GM23248 (cell line): ENCODE measurements at regions not wholly inside any gene's neighbourhood (a gene's known extent, or its start where the extent isn't known, plus 50 kb on each side); places are given as distances from the start of the nearest gene placed in this dataset.

Experiments
- EZH2 ChIP-seq: fragments of 200-600 bp; sonication (generic); IDR thresholded peaks from 2 replicates; pipeline ENCODE4 v1.6.1; 2018; ENCODE audit warnings: antibody characterized with exemption, mild to moderate bottlenecking; ENCODE audit not compliant: insufficient read depth, poor library complexity, severe bottlenecking
- EZH2phosphoT487 ChIP-seq: fragments of 200-600 bp; sonication (generic); IDR thresholded peaks from 2 replicates; pipeline ENCODE4 v1.6.1; 2018; ENCODE audit warnings: antibody characterized with exemption, moderate library complexity, mild to moderate bottlenecking, low read depth; ENCODE audit not compliant: insufficient read depth

DNA sequence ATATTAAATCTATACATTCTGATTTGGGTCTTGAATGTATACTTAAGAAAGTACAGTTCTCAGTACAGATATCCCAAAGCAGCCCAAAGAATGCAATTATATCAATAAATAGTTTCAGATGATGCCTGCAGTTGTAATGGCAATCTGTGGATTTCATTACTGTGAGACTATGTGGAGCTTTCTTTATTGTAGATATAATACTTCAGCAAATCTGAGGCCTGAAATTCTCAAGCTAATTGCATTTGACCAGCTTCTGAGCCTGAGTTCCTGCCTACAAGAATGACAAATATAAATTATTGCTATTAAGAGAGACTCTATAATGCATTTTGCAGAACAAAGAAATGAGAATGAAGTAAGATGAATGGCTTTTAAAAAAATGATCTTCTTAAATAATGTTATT, 320.3 kb downstream of the DKK2 start:
- TF ChIP-seq EZH2 (no peak), EZH2phosphoT487 (no peak)
